SK-N-DZ (cell line): ENCODE measurements at regions not wholly inside any gene's neighbourhood (a gene's known extent, or its start where the extent isn't known, plus 50 kb on each side); places are given as distances from the start of the nearest gene placed in this dataset.

Experiments
- DNase-seq: peaks from one replicate; pipeline ENCODE4 v3.0.0-alpha.2; 2015; ENCODE audit warnings: low spot score

- DNase-seq: no peak
Measured at GRCh38 chr6:1037430-1038202, 274.3 kb upstream of the FOXQ1 start.

GRCh38 chr6:1035401-1035800, 276.5 kb upstream of the FOXQ1 start:
- DNase-seq: no peak

GRCh38 chr6:1031720-1032119, 280.2 kb upstream of the FOXQ1 start:
- no peak for DNase-seq

GRCh38 chr6:1029141-1029540, 282.8 kb upstream of the FOXQ1 start:
- DNase-seq: no peak

- DNase-seq: no peak
Measured at GRCh38 chr6:1028723-1029122, 283.2 kb upstream of the FOXQ1 start.

- no peak for DNase-seq
Measured at GRCh38 chr6:1027795-1028569, 283.9 kb upstream of the FOXQ1 start.

GRCh38 chr6:1027109-1027794, 284.6 kb upstream of the FOXQ1 start:
- DNase-seq: no peak

GRCh38 chr6:1025821-1026220, 286.1 kb upstream of the FOXQ1 start:
- no peak for DNase-seq

- no peak for DNase-seq
Measured at GRCh38 chr6:1024587-1024986, 287.3 kb upstream of the FOXQ1 start.

GRCh38 chr6:1024161-1024560, 287.7 kb upstream of the FOXQ1 start:
- no peak for DNase-seq

- no peak for DNase-seq
Measured at GRCh38 chr6:1023229-1023628, 288.7 kb upstream of the FOXQ1 start.

GRCh38 chr6:1022719-1023118, 289.2 kb upstream of the FOXQ1 start:
- no peak for DNase-seq

GRCh38 chr6:1020837-1021236, 291.1 kb upstream of the FOXQ1 start:
- no peak for DNase-seq

- no peak for DNase-seq
Measured at GRCh38 chr6:1020133-1020532, 291.8 kb upstream of the FOXQ1 start.

- no peak for DNase-seq
Measured at GRCh38 chr6:1018041-1018440, 293.9 kb upstream of the FOXQ1 start.

GRCh38 chr6:1016329-1017302, 295.3 kb upstream of the FOXQ1 start:
- DNase-seq: no peak

GRCh38 chr6:1015825-1016224, 296.1 kb upstream of the FOXQ1 start:
- no peak for DNase-seq

GRCh38 chr6:1014431-1014807, 297.5 kb upstream of the FOXQ1 start:
- no peak for DNase-seq

- no peak for DNase-seq
Measured at GRCh38 chr6:1013656-1014430, 298.1 kb upstream of the FOXQ1 start.

- DNase-seq: no peak
Measured at GRCh38 chr6:1009103-1009502, 302.8 kb upstream of the FOXQ1 start.

- no peak for DNase-seq
Measured at GRCh38 chr6:1007159-1007558, 304.7 kb upstream of the FOXQ1 start.
